GM21360 (cell line): ENCODE measurements at regions not wholly inside any gene's neighbourhood (a gene's known extent, or its start where the extent isn't known, plus 50 kb on each side); places are given as distances from the start of the nearest gene placed in this dataset.
"Not testable (repeated sequence)": the region's sequence is repeated elsewhere in the genome, so short reads cannot be mapped to it uniquely, and the experiment has no call there.

ENCODE experiments used
- ATAC-seq: cut with Tn5 transposase; IDR thresholded peaks from one replicate; pipeline ENCODE4 v1.9.1; 2021; ENCODE audit warnings: mild to moderate bottlenecking, moderate library complexity; ENCODE audit not compliant: unreplicated experiment

DNA sequence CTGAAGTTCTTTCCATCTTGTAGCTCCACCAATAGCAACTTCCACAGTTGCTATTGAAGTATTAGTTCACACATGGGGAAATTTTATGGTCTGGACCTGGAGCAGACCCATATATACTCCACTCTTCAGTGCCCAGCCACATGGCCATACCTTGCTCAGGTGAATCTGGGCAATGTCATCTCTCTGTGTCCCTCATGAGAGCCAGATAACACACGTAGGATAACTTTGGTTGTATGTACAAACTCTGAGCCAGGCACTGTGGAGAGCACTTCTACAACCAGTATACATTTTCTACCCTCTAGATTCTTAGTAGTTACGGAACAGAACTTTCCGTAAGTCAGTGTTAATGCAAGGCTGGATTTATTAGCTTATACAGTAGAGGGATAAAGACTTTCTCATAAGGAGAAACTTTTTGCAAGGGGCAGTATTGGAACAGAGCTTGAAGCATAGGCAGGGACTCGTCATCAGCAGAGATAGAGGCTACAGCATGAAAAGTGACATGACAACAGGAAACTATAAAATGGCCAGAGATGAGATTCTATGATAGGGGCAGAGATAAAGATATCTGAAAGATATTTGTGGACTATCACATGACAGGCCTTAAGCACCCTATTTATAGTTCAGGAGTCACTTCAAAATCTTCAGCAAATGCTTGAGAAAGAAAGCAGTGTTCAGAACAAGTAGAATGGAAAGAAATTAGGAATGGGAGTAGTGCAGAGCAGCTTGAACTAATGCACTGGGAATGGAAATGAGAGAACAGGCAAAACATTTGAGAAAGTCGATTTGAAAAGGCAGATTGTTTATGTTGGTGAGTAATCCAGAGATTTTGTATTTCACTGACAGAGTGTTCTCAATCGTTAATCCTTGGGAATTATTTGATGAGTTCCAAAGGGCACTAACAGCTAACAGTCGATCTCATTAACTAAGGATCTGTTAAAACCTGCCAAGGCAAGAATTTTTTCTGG lies 481.8 kb downstream of the USP25 start:
- no peak for ATAC-seq

DNA sequence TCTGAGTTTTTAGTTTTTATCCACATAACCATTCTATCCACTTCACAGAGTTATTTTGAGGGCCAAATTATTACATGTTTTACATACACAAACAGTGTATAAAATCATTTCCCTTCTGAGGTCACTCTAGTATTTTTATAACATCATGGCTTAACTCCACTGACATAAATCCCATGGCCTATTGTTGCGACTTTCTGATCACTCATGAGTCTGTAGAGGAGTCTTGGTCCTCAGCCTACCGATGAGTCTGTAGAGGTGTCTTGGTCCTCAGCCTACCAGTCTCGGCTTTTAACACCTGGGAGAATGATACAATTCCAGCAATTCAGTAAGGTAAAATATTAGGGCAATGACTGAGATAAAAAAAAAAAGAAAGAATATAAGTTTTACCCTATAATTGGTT lies 483.7 kb downstream of the USP25 start:
- no peak for ATAC-seq

DNA sequence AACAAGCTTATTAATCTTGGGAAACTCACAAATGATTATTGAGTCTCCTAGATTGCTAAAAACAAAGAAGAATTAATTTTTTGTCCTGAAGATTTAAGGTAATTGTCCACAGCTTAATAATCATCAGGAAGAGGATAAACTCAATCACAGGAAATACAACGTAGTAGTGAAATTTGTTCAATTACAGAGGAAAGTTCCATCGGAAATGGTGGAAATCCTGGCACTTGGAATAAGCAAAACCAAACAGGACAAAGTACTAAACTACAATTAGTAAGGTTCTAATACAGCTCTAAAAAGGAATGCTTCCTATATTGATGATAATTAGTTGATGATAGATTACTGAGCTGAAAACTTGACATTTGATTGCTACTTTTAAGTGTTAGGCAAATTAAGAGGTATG lies 485.4 kb downstream of the USP25 start:
- ATAC-seq: no peak

DNA sequence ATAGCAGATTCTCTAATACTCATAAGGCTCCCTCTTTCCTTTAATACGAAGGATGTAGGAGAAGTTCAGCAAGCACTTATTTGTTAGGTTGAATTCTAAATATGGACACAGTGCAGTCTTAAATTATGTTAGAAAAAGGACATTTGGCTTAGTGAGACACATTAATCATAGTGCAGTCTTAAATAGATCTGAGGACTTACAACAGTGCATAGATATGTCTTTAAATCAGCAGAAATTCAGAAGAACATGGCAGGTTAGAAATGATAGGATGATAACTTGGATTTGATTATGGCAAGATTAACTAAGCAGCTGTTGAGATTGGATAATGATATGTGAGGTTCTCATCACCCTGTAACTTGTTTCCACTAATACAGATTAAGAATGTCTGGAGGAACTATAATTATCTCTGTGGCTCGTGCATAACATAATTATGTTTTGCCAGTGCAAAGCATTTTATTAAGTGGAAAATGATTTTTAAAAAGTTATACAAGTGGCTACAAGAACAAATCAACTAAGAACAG lies 485.9 kb downstream of the USP25 start:
- ATAC-seq: no peak

DNA sequence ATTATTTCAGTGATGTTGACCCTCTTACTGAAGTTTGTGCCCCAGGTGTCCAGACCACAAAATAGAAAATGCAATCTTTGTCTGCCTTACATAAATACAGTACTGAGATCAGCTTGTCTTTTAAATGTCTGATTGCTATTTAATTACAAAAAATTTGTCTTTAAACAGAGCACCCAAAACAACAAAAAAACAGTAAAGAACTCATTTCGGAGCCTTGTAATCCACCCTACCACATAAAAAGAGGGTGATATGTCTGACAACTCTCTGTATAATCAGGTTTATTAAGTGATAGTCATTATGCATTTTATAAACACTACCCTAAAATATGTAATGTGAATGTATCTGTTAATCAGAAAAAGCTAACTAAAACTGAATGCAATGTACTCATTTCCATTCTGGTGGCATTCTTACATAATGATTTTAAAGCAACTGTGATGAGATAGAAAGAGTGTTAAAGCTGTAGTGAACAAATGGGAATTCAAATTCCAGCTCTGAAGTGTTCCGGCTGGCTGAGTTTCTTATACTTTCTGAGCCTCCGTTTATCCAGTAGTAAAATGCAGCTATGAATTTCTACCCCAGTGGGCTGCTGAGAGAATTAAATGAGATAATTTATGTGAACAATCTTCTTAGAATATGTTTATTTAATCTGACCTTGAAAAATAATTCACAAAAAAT lies 486.6 kb downstream of the USP25 start:
- ATAC-seq: no peak

DNA sequence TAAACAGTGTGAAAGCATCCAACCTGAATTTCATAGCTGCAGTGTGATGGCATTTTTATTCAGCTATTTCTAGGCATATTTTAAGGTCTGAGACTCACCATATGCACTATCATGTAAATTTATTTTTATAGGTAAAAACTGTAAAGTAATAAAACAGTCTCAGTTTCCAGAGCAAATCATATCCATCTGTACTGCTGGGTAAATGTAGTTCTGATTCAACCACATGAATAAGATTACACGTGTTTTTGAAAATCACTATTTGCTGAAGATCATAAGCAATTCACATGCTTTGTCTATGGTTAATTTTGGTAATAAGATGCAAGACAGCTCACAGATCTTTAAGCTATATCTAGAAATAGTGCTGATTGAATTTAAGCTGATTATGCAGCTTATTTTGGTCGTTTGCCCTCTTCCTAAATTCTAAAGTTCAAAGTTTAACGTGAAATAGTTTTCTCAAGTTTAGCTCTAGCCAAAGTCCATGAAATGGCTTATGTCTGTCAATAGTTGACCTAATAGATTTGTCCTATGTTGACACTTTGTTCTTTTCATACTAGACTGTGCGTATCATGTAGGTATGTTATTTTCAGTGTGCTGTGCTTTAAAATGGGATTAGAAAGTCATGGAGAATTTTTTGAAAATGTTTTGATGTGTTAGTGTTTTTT lies 489.0 kb downstream of the USP25 start:
- no peak for ATAC-seq

DNA sequence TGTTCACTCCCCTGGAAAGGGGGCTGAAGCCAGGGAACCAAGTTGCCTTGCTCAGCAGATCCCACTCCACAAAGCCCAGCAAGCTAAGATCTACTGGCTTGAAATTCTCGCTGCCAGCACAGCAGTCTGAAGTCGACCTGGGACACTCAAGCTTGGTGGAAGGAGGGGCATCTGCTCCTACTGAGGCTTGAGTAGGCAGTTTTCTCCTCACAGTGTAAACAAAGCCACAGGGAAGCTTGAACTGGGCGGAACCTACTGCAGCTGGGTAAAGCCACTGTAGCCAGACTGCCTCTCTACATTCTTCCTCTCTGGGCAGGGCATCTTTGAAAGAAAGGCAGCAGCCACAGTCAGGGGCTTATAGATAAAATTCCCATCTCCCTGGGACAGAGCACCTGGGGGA lies 495.0 kb downstream of the USP25 start:
- not testable (repeated sequence) for ATAC-seq

DNA sequence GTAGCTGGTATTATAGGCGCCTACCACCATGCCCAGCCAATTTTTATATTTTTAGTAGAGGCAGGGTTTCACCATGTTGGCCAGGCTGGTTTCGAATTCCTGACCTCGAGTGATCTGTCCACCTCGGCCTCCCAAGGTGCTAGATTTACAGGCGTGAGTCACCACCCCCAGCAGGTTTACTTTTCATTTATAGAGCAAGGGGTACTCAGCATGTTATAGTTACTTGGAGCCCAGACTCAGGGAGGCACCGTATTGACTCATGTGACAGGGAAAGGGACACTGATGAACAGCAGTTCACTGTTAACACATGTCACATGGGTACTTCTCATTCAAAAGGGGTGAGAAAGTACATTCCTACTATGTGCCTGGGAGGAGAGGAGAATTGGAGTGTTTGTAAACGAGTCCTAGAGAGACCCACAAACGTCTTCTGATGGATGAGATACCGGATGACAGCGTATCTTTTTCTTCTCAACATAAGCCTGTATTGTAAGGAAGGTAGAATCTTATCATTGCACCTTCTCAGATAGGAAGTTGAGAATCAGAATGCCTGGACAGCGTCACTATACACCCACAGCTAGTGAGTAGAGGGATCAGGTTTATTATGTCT lies 510.0 kb downstream of the USP25 start:
- no peak for ATAC-seq

DNA sequence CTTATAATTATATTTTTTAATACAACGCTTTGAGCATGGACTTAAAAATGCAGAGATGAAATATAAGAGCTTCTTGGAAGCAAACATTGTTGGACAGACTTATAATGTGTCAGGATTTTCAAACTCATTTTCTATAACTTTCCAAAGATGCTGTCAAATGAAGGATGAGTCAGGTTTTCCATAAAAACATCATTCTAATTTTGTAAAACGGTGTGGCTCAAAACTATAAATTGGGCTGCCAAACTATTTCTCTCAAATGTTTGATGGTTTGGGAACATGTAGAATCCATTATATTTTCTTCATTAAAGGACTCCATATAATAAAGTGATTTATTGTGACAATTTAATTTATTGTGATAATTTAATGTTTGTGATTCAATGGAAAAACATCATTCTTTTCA lies 511.2 kb downstream of the USP25 start:
- ATAC-seq: no peak

DNA sequence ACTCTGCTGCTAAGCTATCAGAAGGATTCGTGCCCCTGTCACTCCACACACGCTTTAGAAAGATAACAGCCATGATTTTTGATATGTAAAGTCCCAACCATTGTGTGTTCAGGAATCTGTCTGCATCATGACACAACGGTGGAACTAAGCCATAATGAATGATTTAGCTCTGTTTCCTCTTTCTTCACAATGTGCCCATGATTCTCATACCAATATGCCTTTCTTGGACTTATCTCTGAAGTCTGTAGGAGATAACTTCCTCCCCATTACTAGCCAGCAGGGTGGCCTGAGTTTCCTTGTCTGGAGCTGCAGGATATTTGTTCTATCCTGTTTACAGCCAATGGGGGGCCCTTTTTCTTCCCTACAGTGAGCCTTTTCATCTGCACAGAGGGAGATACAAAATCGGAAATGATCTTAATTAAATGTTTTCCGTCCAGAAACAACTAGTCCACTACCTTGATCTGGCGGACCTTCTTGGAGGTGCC lies 511.7 kb downstream of the USP25 start:
- ATAC-seq: no peak

DNA sequence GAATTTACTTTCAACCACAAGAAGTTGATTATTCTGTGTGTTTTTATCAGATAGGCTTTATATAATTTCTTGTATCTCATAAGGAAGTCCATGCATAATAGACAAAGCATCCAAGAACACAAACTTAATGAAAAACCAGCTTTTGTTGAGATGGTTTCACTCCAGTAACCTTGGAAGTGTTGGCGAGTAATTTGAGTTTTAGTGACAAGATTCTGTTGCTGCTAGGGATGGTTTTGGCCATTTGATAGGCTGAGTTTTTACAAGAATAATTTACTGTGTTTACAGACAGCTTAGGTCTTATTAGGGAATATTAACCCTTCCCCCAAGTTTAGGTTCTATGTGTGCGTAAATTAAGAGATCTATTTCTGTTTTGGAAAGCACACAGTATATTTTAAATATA lies 513.6 kb downstream of the USP25 start:
- ATAC-seq: no peak

DNA sequence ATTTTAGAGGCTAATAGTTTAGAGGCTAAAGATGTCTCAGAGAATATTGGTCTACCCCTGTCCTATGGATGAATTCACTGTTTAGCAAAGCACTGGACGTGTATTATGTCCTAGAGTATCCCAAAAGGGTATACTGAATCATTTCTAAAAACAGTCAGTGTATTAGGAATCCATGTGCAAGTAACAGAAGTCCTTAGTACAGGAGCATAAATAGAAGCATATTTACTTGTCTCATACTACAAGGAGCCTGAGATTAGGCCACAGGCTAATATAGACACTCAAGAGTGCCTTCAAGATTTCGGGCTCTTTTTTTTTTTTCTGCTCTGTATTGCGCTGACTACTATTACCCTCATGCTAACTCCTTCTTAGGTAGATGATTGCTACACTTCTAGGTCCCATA lies 518.9 kb downstream of the USP25 start:
- ATAC-seq: no peak

DNA sequence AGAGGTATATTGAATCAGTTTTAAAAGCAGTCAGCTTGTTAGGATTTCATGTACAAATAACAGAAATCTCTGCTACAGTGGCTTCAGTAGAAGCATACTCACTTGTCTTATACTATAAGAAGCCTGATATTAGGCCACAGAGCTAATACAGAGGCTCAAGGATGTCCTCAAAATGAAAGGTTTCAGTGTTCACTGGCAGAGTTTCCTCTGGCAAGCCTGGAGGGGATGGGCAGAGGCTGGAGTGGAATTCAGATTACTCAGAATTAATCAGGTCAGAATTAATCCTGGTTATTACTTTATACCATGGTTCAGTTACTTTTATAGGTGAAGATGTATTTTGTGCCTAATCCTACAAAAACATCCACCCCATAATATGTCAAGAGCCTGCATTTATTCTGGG lies 520.5 kb downstream of the USP25 start:
- no peak for ATAC-seq

DNA sequence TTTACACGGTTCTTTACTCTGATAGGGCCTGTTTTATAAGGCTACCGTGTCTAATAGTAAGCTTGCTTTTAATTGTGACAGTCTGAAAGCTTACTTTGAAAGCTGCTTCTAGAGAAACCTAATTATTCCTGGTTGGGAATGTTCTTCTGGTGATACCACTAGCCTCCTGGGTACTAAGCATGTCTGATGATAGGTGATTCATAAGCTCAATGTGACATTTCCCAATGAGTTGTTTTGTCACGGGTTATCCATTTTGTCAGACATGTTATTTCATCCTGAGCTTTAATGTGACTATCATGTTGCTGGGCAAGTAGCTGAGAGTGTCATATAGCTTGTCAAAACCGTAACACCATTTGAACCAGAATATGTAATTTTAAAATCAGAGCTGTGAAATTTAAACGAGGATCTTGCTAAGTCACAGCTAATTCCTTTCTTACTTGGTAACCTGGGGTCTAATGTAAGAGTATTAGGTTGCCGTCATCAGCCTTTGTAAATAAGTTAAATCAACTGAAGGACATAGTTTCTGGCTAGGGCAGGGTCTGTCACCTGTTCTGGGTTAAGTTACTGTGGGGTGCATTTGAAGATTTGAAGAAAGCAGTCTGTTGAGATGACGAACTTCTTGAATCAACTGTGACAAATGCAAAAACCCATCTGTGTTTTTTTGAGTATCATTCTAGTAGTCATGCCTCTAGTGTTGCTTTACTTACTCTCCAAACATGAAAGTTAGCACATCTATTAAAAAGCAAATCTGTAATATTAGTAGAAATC lies 529.2 kb downstream of the USP25 start:
- no peak for ATAC-seq

DNA sequence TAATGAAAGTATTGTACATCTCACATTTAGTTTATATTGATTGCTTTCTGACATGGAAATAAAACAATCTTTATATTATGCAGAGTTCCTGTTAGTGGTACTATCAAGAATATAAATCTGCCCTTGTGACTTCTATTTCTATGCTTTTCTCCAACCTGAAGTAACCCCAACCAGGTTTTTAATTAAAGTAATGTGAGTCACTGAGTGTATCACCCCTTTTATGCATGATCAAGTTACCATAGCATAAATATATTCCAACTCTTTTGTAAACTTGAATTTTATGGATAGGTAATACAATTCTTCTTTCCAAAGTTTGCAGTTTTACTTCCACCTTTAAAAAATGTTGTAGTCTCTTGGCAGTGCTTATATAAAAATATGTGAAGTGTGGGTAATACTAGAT lies 532.3 kb downstream of the USP25 start:
- ATAC-seq: no peak

DNA sequence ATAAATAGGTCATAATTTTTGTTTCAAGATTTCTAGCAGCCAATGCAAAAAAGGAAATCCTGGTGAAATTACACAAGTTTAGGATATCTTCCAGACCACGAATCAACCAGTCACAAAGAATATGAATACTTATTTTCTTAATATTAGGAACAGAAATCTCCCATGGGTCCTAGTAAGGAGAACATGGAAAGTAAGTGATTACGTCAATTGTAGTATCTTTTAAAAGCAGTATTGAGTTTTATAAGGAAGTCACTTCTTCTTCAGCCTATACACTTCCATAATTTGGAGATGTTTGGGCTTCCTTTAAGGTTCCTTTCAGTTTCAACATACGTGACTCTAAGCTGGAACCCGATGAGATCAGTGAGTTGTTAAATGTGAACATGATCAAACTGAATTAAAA lies 534.5 kb downstream of the USP25 start:
- ATAC-seq: no peak

DNA sequence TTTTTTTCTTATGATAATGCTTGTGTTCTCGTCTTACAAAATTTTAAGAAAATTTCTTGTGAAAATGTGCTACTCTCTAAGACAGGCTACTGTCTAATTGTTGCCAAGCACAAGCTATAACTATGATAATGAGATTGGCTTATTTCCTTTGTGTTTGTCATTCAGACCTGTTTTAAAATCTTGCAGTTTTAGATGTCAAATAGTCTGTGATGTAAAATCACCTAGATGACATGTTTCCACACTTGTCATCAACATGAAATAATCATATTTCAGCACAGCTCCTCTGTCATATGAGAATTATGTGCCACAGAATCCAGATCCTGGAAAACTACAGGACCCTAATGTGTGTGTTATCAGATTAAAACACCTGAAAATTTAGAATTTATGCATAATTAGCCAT lies 539.7 kb downstream of the USP25 start:
- ATAC-seq: no peak

DNA sequence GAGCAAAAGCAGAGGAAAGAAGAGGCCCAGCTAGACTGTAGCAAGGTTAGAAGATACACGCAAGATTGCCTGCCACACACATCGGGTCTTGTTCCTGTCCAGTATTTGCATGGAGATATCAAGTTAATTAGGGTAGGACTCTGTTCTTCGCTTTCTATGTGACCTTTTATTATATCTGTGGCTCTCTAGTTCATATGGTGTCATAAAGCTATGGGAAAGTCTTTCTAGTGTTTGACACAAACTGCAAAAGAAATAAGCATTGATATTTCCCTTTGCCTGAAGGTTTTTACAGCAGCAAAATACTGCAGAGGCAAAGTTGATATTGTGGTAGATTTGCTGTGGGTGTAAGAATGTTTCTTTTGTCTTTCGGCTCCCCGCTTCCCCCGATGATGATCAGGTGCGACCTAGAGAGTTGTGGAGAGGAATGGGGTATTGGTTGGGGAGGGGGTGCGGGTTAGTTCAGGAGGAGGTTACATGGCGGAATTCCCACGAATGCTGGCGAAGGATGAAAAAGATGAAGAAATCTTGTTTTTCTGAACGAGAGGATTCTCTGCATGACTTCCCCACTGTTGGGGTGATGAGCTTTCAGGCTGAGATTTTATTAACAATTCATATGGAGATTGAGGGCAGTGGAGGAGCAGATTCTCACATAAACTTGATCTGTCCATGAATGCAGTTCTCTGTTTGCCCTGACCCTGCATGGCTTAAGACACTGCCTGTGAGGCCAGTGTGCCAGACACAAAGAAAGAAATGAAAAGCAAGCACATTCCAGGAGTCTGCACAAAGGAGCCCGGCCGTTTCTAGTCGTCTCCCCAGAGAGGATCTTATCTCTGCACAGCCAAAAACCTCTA lies 550.2 kb downstream of the USP25 start:
- no peak for ATAC-seq

DNA sequence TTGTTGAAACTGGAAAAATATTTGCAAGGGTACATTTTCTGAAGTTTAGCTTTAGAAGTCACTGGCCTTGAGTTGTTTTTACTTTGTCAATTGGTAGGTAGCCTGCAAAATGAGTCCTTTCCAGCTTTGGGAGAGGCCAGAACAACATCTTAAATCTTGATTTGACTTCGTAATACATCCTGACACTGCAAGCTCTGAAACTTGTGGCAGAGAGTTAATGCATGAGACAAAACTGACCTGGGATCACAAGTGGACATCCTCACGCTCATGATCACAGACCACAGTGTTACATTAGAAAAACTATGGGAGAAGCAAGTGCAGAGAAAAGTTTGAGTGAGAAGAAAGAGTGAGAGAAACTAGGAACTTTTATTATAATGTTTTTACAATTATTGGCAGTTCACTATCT lies 550.9 kb downstream of the USP25 start:
- ATAC-seq: no peak
